Nucleus accumbens (tissue), 56 donors: ENCODE measurements at regions not wholly inside any gene's neighbourhood (a gene's known extent, or its start where the extent isn't known, plus 50 kb on each side); places are given as distances from the start of the nearest gene placed in this dataset.

ENCODE experiments used
- DNase-seq, 56 donors: peaks; one replicate each; lab custom pipeline; 2025; lab: John Stamatoyannopoulos, UW

GRCh38 chr12:98123021-98123461 is 392.3 kb upstream of the TMPO start:
- no peak for DNase-seq

- DNase-seq = no peak
These were observed 388.6 kb upstream of the TMPO start for GRCh38 chr12:98126637-98127335.

- DNase-seq = no peak
These were observed 388.1 kb upstream of the TMPO start for GRCh38 chr12:98127336-98127679.

- DNase-seq = no peak
These were observed 387.5 kb upstream of the TMPO start for GRCh38 chr12:98127854-98128253.

DNA sequence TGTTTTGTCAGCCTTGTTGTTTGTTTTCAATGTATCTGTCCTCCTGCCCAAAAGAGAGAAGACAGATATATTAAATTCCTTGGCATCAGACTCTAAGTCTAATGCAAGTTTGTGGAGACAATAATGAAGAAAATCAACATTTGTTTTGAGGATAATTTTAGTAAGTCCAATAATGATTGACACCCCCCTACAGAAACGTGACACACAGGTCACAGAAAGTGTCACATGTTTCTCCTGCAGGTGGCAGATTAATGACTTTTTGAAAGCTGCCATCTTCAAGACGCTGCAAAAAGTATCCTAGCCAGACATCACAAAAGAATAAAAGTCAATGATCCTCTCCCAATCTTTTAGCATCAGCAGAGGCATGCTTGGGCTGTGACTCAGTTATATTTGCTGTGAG is 378.8 kb upstream of the TMPO start:
- DNase-seq = no peak

GRCh38 chr12:98137278-98137677 is 378.1 kb upstream of the TMPO start:
- DNase-seq = no peak

DNA sequence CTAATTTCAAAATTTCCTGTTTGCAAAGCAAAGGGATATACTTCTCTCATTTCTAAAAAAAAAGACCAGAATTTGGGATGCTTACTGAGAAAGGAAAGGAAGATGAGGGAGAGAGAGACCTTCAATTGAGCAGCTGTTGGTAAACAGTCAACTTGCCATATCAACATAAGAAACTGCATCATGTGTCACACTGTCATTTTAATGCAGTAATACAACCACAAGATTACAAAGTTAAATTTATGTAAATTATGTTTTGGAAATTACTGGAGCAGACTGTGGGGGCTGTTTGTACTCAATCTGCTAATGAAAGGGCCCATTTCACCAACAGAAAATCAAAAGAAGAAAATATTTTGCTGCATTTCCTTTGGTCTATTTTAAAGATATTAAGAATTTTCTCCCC is 370.4 kb upstream of the TMPO start:
- no peak for DNase-seq

GRCh38 chr12:98146043-98146442 is 369.3 kb upstream of the TMPO start:
- no peak for DNase-seq

DNA sequence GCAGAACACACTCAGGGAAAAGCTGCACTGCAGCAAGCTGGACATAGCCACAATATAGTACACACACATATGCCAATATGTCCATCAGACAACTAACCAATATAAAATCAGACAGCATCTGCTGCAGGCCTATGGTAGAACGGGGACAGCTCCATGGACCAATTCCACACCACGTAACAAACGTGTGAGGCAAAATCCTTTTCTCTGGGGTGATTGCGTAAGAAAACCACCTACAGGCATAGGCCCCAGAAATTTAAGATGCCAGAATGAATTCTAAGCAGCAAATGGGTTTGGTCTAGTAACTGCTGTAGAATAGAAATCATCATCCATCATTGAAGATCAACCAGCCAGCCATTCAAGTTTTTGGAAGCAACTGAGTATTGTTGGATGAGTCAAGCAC is 368.9 kb upstream of the TMPO start:
- no peak for DNase-seq

GRCh38 chr12:98149270-98149669 is 366.1 kb upstream of the TMPO start:
- no peak for DNase-seq

- no peak for DNase-seq
These were observed 365.6 kb upstream of the TMPO start for GRCh38 chr12:98149691-98150210.

DNA sequence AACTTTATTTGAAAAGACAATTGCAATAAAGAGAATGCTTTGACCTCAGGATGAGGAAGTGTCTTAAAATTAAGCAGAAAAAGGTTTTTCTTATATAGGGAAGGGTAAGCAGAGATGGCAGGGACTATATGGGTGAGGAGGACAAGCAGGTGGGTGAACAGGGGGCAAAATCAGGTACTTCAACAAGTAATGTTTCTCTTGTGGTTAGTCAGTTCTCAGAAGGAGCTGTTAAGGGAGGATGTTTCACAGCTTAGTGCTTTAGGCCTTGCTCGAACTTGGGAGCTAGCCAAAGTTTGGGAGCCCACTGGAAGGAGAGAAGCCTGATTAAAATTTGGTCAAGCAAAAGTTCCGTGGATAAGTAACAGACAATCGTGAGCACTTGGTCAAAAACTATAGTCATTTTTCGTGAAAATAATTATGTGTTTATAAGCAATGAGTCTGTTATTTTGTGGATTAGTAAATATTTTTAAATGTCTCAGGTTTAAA is 364.2 kb upstream of the TMPO start:
- DNase-seq = no peak

DNA sequence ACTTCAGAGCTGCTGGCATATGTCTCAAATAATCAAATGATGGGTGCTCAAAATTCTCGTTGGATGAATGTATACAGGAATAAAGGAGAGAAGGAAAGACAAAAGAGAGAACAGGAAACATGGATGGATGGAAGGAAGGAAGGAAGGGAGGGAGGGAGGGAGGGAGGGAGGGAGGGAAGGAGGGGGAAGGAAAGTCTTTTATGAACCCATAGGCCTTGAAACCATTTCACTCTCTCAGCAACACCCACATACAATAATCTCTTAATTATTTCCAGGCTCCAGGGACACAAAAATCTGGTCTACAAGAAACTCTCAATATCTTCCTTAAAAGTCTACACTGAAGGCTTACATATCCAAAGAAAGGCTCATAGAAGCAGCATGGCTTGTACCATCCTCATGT is 363.4 kb upstream of the TMPO start:
- DNase-seq = no peak

DNA sequence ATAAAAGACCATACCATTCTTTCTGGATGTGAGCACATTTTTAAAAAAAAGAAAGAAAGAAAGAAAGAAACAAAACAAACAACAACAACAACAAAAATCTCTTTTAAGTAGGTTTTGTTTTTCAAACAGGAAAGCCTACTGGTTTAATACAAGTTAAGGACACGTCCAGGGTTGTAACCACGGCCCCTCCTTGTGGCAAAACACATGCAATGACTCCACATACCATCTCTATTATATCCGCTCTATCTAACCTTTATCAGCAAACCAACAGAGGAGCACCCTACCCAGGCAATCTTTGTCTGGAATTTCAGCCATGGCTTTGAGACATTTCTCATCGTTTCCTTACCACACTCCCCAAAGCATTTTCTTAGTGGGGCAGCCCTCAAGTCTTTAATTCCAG is 360.5 kb upstream of the TMPO start:
- DNase-seq = no peak

GRCh38 chr12:98156697-98157096 is 358.7 kb upstream of the TMPO start:
- DNase-seq = no peak

GRCh38 chr12:98162906-98163678 is 352.3 kb upstream of the TMPO start:
- DNase-seq = no peak

GRCh38 chr12:98172304-98172703 is 343.1 kb upstream of the TMPO start:
- no peak for DNase-seq

DNA sequence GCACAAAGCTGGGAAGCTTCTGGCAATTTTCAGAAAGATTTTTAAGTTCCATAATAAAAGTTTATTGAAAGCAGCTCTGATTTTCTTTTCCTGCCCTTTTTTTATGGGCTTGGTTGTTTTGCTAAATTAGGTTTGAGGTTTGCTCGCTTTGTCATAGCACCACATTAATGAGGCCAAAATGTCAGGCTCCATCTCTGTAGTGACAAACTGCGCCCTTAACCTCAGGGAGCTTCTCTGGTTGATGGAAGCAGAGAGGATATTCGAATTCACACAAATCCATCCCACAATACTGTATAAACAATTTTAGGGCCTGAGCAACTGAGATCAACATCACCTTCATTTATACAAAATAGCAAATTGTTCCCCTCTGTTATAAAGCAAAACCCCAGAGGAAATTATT is 342.6 kb upstream of the TMPO start:
- DNase-seq = no peak

- DNase-seq = no peak
These were observed 341.5 kb upstream of the TMPO start for GRCh38 chr12:98173773-98174427.

DNA sequence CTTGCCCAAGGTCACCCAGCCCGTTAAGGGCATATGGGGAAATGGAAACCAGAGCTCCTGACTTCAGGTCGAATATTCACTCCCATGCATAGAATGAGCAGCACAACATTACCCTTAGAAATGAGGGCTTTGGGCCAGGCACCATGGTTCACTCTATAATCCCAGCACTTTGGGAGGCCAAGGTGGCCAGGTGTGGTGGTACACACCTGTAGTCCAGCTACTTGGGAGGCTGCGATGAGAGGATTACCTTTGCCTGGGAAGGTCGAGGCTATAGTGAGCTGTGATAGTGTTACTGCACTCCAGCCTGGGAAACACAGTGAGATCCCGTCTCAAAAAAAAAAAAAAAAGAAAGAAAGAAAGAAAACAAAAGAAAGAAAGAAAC is 341.0 kb upstream of the TMPO start:
- no peak for DNase-seq

- DNase-seq = no peak
These were observed 337.3 kb upstream of the TMPO start for GRCh38 chr12:98178126-98178525.
